ENCODE measurements at regions not wholly inside any gene's neighbourhood (a gene's known extent, or its start where the extent isn't known, plus 50 kb on each side); places are given as distances from the start of the nearest gene placed in this dataset.

DNA sequence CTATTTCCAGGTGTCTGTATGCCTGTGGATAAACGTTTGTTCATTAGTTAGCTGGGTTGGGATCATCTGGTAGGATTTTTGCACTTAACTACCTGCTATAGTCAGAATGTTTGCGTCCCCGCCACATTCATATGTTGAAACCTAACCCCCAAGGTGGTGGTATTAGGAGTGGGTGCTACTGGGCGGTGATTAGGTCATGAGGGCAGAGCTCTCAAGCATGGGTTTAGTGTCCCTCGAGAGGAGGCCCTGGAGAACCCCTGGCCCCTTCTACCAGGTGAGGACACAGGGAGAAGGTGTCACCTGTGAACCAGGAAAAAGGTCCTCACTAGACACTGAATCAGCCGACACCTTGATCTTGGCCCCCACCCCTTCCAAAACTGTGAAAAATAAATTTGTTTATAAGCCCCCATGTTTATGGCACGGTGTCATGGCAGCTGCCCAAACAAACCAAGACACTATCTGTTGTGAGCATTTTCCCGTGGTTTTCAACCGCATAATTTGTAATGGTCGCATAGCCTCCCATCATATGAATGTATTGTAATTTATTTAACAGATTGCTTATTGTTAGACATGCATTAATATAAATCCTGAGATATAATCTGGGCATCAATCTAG is 92.7 kb upstream of the TRIM2 start:
- WGBS = 77% methylated on average over 10 of the region's 10 CpGs
- DNase-seq (ENCODE audit: low spot score in 2 of 2) = no peak

DNA sequence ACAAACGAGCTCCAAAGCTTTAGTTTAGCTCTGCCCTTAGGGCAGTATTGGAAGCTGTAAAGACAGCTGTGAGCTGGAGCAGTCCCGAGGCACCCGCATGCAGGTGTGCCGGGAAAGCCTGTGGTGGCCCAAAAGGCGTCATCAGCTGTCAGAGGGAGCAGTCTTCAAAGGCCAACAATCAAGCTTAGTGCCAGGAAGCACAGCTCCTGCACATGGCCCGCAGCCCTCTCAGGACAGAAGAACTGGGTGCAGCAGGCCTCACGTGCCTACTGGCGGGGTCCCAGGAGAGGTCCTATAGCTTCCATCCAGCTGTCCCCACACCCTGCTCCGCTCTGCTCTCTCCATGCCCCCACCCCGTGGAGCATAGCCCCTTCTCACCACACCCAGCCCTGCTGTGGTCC is 92.2 kb upstream of the TRIM2 start:
- TF ChIP-seq POLR2AphosphoS5 (IDR thresholded peaks at IDR 0.05) (no peak), POLR2A (IDR thresholded peaks at IDR 0.05) (no peak), EP300 (IDR thresholded peaks at IDR 0.05) (no peak)
- TF ChIP-seq, protein P1, sequence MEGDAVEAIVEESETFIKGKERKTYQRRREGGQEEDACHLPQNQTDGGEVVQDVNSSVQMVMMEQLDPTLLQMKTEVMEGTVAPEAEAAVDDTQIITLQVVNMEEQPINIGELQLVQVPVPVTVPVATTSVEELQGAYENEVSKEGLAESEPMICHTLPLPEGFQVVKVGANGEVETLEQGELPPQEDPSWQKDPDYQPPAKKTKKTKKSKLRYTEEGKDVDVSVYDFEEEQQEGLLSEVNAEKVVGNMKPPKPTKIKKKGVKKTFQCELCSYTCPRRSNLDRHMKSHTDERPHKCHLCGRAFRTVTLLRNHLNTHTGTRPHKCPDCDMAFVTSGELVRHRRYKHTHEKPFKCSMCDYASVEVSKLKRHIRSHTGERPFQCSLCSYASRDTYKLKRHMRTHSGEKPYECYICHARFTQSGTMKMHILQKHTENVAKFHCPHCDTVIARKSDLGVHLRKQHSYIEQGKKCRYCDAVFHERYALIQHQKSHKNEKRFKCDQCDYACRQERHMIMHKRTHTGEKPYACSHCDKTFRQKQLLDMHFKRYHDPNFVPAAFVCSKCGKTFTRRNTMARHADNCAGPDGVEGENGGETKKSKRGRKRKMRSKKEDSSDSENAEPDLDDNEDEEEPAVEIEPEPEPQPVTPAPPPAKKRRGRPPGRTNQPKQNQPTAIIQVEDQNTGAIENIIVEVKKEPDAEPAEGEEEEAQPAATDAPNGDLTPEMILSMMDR (IDR thresholded peaks at IDR 0.05) = no peak
- Histone ChIP-seq H3K4me3 (no peak overlapping the region), H3K27ac (no peak overlapping the region), H3K36me3 (no peaks in the 10 kb centered on the region), H3K27me3 (no peaks in the 10 kb centered on the region), H3K9me3 (no peaks in the 10 kb centered on the region), H3K4me1 (peaks cover 18% of the 10 kb centered on the region)
- DNase-seq (ENCODE audit: low spot score in 2 of 2) = no peak
- 56% methylated on average over 9 of the region's 10 CpGs for WGBS

More for the DNA sequence above, 92.7 kb upstream of the TRIM2 start:
- H3K27me3 ChIP-seq = no peaks in the 10 kb centered on the region
- H3K9me3 ChIP-seq = no peaks in the 10 kb centered on the region
- TF ChIP-seq EP300 (IDR thresholded peaks at IDR 0.05) (no peak), POLR2A (IDR thresholded peaks at IDR 0.05) (no peak), POLR2AphosphoS5 (IDR thresholded peaks at IDR 0.05) (no peak)
- TF ChIP-seq, protein P1 (IDR thresholded peaks at IDR 0.05) = no peak
- no peak overlapping the region for H3K27ac ChIP-seq
- no peaks in the 10 kb centered on the region for H3K36me3 ChIP-seq
- H3K4me3 ChIP-seq = no peak overlapping the region
- H3K4me1 ChIP-seq = peaks cover 18% of the 10 kb centered on the region

DNA sequence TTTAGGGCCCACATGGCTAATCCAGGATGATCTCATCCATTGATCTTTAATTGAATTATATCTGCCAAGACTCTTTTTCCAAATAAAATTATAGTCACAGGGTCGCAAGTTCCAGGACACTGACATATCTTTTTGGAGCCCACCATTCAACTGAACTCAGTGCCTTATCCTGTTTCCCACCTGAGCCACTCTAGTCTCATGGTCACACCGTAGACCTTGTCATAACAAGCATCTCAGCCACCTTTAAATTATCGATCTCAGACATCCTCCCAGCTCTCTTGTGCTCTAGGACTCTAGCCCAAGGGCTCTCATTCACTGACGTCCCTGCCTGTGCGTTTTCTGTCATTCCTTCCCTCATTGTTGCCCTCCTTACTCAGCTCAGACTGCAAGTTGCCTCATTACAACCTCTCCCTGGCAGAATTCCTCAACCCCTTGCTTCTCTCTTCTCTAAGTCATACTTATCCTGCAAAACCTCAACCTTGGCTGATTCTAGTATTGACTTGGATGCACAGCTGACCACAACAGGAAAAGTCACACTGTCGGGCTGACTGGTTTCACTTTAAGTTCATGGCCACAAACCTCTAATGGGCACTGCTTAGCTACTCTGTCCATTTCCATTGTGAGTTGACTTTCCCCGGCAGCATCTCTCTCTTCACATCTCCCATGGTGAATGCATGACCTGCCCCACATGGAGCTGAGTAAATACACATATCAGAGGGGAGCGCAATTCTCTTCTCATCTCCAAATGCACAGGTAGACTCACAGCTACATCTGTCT is 91.0 kb upstream of the TRIM2 start:
- DNase-seq (ENCODE audit: low spot score in 2 of 2) = no peak
- Histone ChIP-seq H3K27me3 (no peaks in the 10 kb centered on the region), H3K4me3 (no peak overlapping the region), H3K4me1 (peaks cover 18% of the 10 kb centered on the region), H3K27ac (no peak overlapping the region), H3K9me3 (no peaks in the 10 kb centered on the region), H3K36me3 (no peaks in the 10 kb centered on the region)
- TF ChIP-seq POLR2AphosphoS5 (IDR thresholded peaks at IDR 0.05) (no peak), POLR2A (IDR thresholded peaks at IDR 0.05) (no peak), EP300 (IDR thresholded peaks at IDR 0.05) (no peak)
- TF ChIP-seq, protein P1 (IDR thresholded peaks at IDR 0.05) = no peak
- WGBS = 88% methylated on average over 8 of the region's 8 CpGs

DNA sequence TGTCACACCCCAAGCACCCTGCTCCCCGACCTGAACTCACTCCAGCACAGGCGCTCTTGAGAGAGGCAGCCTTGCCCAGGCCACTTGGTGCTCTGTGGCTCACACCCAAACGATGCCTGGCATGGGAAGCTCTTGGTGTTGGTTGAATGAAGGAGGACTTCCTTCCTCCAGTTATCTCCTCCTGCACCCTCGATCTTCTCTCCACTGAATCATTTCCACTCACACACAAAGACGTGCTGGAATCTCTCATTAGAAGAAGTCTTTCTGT is 90.5 kb upstream of the TRIM2 start:
- DNase-seq (ENCODE audit: low spot score in 2 of 2) = no peak
- 79% methylated on average over 5 of the region's 5 CpGs for WGBS
- H3K36me3 ChIP-seq = no peaks in the 10 kb centered on the region
- no peaks in the 10 kb centered on the region for H3K9me3 ChIP-seq
- H3K27me3 ChIP-seq = no peaks in the 10 kb centered on the region
- H3K27ac ChIP-seq = no peak overlapping the region
- no peak for TF ChIP-seq POLR2A (IDR thresholded peaks at IDR 0.05)
- TF ChIP-seq POLR2AphosphoS5 (IDR thresholded peaks at IDR 0.05) = no peak
- TF ChIP-seq, protein P1 (IDR thresholded peaks at IDR 0.05) = no peak
- no peak for TF ChIP-seq EP300 (IDR thresholded peaks at IDR 0.05)
- H3K4me1 ChIP-seq = peaks cover 18% of the 10 kb centered on the region
- H3K4me3 ChIP-seq = no peak overlapping the region

DNA sequence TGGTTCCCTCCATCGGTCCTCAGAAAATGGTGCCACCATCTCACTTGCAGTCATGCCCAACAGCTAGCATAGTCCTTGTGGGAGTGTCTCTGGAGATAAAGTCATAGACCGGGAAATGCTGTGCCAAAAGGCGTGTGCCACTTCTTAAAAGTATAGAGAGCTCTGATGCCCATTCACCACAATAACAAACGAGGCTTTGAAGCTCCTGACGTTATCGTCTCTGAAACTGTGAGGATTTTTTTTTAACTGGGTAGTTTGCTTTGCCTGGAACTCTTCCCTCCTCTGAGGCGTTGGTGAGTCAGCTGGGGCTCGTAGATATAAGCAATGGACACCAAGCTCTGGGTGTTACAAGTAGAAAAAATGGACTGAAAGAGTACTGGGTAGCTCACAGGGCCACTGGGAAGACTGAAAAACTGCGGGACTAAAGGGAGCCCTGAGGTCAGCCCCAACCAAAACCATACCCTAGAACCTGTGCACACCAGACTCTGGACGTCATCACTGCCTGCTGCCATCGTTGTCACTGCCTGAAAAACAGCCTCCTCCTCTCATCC is 89.4 kb upstream of the TRIM2 start:
- H3K4me1 ChIP-seq = peaks cover 18% of the 10 kb centered on the region
- H3K27ac ChIP-seq = peak overlapping the region; percentile 50
- TF ChIP-seq POLR2A (IDR thresholded peaks at IDR 0.05) (no peak), POLR2AphosphoS5 (IDR thresholded peaks at IDR 0.05) (no peak), EP300 (IDR thresholded peaks at IDR 0.05) (no peak)
- TF ChIP-seq, protein P1 (IDR thresholded peaks at IDR 0.05) = no peak
- DNase-seq (ENCODE audit: low spot score in 2 of 2) = no peak
- WGBS = 67% methylated on average over 11 of the region's 11 CpGs
- H3K9me3 ChIP-seq = no peaks in the 10 kb centered on the region
- H3K27me3 ChIP-seq = no peaks in the 10 kb centered on the region
- H3K4me3 ChIP-seq = no peak overlapping the region
- H3K36me3 ChIP-seq = no peaks in the 10 kb centered on the region

Data from suprapubic skin (tissue), 4 donors.